HG03354 (cell line): ENCODE measurements at regions not wholly inside any gene's neighbourhood (a gene's known extent, or its start where the extent isn't known, plus 50 kb on each side); places are given as distances from the start of the nearest gene placed in this dataset.

ENCODE experiments used
- ATAC-seq: cut with Tn5 transposase; IDR thresholded peaks from one replicate; pipeline ENCODE4 v1.9.1; 2021; ENCODE audit warnings: mild to moderate bottlenecking; ENCODE audit not compliant: unreplicated experiment, poor library complexity, severe bottlenecking

GRCh38 chr1:186620566-186621350 is 59.5 kb downstream of the PTGS2 start:
- ATAC-seq, result no peak

DNA sequence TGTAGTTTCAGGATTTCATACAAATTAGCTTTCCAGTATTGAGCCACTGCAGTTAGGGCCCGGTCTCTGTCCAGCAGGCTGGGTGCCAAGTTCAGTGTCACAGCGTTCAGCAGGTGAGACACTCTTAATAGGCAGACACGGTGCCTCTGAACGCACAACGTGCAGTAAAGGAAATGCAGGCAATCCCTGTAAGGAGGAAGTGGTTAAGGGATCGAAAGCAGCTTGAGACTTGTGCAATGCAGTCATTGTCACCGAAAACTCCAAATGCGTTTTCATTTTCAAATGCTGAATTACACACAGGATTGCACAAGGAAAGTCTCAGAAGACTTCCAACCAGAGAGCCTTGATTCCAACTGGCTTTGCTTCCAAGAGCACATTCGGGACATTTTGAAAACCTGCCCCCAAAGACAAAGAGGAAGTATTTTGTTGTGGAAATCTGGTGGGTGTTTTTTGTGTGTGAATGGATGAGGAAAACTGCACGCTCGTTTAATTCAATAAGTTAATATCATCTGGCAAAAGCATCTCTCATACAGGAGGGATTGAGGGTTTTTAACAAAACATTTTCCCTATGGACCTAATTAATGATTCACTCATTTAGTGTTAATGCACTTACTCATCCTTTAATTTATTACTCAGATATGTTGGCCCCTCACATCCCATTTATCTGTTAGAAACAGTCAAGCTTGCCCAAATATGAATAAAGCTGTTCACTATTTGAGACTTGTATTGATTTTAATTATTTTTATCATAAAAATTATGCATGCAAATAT is 61.6 kb downstream of the PTGS2 start:
- ATAC-seq, result peak; percentile 99

- peak; percentile 8 for ATAC-seq
These were observed 62.3 kb downstream of the PTGS2 start for GRCh38 chr1:186617926-186618325.

- ATAC-seq, result no peak
These were observed 63.7 kb downstream of the PTGS2 start for GRCh38 chr1:186616511-186616910.

GRCh38 chr1:186615332-186615731 is 64.9 kb downstream of the PTGS2 start:
- ATAC-seq, result no peak

DNA sequence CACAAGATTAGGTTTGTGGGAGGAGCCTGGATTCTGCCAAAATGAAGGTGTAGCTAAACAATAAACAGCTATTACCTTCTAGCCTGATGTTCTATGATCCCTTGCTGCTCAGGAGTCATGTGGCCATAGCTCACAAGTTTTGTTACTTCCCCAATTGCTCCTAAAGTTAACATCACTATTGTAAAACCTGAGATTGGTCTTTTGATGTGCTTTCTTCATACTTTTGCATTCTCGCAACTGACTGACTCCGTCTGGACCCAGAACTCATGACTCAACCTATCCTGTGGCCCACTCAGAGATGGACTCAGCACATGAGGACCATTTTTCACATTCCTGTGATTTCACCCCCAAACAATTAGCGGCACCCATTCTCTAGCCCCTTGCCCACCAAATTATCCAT is 69.1 kb downstream of the PTGS2 start:
- ATAC-seq, result no peak

DNA sequence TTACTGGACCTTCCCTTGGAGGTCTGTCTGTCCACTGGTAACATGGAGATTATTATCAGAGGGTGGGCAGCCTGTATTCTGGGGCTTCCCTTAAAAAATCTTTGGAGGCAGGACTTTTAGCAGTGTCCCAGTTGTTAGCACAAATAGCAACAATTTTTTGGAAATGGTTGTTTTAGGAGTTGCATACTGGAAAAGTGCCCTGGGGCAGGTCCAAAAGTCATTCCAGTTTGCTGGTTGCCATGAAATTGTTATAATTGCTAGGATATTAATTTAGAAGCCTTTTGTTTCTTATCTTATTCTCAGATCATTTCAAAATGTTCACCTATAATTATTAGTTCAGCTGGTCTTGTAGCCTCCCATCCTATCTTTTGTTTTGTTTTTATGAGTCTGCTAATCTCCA is 71.0 kb downstream of the PTGS2 start:
- no peak for ATAC-seq

DNA sequence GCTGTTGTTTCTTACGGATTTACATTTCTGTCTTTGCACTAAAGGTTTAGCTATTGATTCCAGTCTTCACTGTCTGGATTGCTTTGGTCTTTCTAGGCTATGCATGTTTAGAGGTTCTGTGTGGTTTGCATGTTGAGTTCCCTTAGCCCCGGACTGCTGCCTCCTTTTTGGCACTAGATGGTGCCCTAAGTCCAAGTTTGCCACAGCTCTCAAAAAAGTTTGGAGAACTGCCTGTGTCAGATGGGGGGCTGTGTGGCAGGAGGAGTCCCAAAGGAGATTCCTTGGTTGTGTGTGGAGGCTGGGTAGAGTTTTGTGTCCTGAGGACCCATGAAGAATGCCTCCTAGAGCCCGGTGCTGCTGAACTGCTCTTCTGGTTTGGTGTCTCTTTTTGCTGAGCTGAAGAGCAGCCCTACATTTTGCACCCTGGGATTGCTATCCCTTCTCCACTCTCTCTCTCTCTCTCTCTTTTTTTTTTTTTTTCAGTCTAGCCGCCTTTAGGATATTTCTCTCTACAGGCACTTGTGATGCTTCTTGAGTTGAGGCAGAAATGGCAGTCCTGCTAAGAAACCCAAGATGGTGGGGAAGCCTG is 74.4 kb downstream of the PTGS2 start:
- peak; percentile 86 for ATAC-seq

- ATAC-seq, result peak; percentile 74
These were observed 84.3 kb downstream of the PTGS2 start for GRCh38 chr1:186595969-186596368.

GRCh38 chr1:186578325-186579016 is 101.8 kb downstream of the PTGS2 start:
- ATAC-seq, result no peak

- no peak for ATAC-seq
These were observed 102.6 kb downstream of the PTGS2 start for GRCh38 chr1:186577633-186578032.

DNA sequence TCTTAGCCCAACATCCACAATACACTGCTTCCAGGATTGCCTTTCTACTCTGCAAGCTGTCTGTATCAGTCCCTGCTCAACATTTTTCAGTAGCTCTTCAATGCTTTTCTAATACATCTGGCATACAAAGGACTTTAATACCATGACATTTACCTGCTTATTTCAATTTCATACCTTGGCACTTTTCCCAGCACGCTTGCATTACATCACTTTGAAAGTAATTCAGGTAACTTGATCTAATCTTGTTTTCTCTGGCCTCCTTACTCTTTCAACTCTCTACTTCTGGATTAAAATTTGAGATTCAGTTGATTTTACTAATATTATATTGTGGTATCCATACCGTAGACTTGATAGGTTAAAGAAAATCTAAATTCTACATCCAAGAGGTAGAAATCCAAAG is 103.0 kb downstream of the PTGS2 start:
- no peak for ATAC-seq

GRCh38 chr1:186575348-186575747 is 104.9 kb downstream of the PTGS2 start:
- ATAC-seq, result no peak

DNA sequence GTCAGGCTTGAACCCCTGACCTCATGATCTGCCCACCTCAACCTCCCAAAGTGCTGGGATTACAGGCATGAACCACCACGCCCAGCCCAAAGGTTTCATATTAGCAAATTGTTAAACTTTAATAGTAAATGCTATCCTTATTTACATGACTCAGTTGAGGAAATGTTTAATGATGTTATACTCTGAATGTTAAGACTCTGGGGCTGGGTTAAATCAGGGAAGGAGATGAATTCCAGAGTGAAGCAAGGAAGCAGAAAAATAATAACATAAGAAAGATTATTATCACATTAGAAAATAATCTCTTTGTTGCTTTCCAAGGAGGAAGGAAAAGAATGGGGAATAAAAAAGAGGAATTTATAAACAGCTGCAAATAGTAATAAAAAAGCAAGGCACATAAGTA is 105.3 kb downstream of the PTGS2 start:
- ATAC-seq, result no peak

DNA sequence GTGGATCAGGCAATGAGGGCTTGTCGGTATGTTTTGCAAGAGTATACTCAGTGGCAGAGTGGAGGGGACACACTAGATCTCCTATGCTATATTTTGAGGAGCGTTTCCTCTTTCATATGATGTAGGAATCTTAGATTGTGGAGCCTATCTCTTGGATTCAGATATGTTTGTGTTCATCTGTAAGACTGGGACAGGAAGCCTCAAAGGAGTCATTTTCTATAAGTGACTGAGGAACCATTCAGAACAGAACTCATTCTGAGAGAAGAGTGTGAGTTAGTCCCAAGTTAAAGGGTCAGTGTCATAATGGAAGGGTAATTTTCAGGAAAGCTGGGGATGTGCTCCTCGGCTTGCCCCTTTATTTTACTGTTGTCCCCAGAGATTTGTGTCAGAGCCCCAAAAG is 107.7 kb downstream of the PTGS2 start:
- ATAC-seq, result no peak

- no peak for ATAC-seq
These were observed 108.5 kb downstream of the PTGS2 start for GRCh38 chr1:186571771-186572170.

DNA sequence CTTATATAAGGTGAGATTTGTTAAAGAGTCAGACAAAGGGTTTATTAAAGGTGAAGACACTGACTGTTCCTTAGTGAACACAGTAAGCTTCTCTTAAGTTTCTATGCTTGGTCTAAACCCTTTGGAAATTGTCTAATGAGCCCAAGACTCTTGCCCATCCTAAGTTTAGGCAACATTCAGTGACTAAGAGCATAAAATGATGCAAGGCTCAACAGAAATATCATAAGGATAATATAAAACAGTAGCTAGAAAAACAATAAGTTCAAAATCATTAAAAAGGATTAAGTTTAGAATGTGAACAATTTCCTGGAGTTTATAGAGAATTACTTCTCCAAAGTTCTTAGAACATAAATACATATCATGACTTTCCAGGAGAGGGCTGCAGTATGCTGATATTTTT is 108.9 kb upstream of the PDC start:
- ATAC-seq, result no peak

- no peak for ATAC-seq
These were observed 107.3 kb upstream of the PDC start for GRCh38 chr1:186568221-186568620.

- ATAC-seq, result peak; percentile 61
These were observed 105.4 kb upstream of the PDC start for GRCh38 chr1:186566140-186566855.

DNA sequence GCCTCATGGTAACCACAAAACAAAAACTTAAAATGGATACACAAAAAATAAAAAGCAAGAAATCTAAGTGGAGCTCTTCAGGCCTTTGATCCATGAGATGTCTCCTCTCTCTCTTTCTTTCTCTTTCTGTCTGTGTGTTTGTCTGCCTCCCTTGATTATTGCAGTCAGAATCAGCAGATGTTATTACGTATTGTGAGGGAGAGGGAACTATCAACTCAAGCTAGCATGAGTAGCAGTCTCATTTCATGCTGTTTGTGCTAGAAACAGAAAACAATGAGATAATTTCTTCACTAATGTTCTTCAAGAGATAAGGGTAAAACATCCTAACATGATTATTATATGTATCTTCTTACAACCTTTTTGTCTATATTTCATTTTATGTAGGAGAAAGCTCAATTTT is 103.7 kb upstream of the PDC start:
- no peak for ATAC-seq
